DND-41 (cell line): ENCODE measurements at regions not wholly inside any gene's neighbourhood (a gene's known extent, or its start where the extent isn't known, plus 50 kb on each side); places are given as distances from the start of the nearest gene placed in this dataset.

Experiments
- CTCF ChIP-seq: IDR thresholded peaks from 2 replicates; pipeline ENCODE4 v1.5.1; 2012; ENCODE audit warnings: borderline replicate concordance, low read length, moderate library complexity, mild to moderate bottlenecking; ENCODE audit not compliant: poor library complexity, severe bottlenecking; ENCODE audit errors: extremely low read depth
- EZH2 ChIP-seq: IDR thresholded peaks from 3 replicates; pipeline ENCODE4 v1.6.1; 2012; ENCODE audit warnings: borderline replicate concordance, low read depth, mild to moderate bottlenecking, moderate library complexity, low read length, inconsistent platforms; ENCODE audit not compliant: severe bottlenecking

- TF ChIP-seq CTCF: no peak
- no peak for TF ChIP-seq EZH2
Measured at GRCh38 chr12:45613296-45613695, 116.2 kb upstream of the ARID2 start.
